NCI-H524 (cell line): ENCODE measurements at regions not wholly inside any gene's neighbourhood (a gene's known extent, or its start where the extent isn't known, plus 50 kb on each side); places are given as distances from the start of the nearest gene placed in this dataset.

Experiments used
- DNase-seq, 2 experiments: peaks; one replicate each; lab custom pipeline; 2025; lab: John Stamatoyannopoulos, UW

DNA sequence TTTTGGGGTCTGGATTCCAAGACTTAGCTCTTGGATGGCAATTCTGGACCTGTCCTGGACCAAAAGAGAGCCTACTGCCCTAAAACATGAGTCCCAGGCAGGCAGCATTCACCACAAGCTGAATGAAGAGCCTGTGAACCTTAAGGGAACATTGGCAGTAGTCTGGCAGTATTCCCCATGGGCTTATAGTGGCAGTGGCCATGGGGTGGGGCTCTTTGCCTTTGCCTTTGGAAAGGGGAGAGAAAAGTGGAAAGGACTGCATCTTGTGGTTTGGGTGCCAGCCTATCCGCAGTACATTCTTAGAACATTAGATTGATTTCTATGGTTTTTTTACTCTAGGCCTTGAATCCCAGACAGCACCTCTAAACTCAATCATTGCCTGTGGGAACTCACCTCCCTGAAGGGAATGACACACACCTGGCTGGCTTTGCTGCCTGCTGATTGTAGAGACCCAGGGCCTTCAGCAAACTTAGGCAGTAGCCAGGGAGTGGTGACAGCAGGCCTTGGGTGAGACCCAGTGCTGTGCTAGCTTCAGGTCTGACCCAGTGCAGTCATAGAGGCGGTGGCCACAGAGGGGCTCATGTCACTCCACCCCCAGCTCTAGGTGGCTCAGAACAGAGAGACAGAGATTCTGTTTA lies 216.3 kb downstream of the CETN3 start:
- DNase-seq, result no peak

DNA sequence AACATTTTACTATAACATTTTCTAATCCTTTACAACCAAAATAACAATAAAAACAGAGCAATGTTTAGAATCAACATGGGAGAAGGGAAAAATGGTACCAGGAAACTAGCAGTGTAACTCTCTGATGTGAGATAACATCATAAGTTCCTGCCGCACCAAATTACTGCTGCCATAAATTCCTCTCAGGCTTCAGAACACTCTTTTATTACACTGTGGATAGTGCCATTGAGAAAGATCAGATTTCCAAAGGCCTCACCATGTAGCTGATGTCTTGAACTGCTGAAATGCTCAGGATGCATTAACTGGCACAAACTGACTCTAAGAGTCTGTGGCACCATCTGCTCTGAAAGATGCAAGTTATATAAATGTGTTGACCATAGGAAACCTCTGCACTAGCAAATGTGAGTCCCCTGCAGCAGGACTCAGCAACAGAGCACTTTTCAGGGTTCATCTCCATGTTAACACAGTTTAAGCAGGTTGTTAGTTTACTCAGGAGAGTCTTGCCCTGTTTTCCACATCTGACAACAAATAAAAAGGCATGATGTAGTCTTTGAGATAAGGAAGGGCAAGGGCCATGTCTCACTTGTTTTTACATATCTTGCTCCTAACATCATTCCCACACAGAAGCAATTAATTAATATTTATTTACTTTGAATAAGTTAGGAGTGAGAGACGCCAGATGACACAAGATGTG lies 218.1 kb downstream of the CETN3 start:
- peak; percentile 17 to 75 for DNase-seq

DNA sequence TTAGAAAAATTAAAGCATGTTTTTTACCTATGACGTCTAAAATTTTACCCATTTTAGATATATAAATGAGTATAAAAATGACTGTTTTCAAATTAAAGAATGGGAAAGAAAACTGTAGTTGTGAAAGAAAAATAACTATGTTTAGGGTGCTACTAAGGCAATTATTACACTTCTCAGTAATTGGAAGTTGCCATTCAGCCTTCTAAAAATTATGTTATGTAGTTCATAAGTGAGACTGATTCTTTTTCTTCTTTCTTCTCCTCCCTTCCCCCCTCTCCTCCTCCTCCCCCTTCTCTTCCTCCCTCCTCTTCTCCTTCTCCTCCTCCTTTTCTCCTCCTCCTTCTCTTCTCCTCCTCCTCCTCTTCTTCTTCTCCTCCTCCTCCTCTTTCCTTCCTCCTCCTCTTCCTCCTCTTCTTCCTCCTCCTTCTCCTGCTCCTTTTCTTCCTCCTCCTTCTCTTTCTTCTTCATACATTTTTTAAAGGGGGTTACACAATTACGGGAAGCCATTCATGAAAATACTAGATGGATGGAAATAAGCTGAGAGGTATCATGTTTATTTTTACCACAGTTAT lies 223.6 kb downstream of the CETN3 start:
- no peak for DNase-seq

DNA sequence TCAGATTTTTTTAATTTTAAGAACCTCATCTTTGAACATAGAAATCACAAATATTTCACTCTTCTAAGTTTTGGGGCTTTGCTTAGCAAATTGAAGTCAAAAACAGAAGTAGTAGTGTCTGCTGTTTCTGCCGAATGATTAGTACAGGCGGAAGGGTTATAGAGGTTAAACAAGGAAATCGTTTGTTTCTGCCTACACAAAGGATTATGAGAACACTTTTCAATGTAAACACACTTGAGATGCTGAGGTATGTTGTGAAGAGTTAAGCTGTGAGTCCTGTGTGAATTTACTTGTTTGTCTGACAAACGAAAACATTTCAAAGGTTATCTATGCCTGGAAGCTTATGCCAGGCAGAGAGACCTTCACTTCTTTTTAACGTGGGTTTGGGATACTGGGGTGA lies 224.8 kb downstream of the CETN3 start:
- DNase-seq, result no peak

DNA sequence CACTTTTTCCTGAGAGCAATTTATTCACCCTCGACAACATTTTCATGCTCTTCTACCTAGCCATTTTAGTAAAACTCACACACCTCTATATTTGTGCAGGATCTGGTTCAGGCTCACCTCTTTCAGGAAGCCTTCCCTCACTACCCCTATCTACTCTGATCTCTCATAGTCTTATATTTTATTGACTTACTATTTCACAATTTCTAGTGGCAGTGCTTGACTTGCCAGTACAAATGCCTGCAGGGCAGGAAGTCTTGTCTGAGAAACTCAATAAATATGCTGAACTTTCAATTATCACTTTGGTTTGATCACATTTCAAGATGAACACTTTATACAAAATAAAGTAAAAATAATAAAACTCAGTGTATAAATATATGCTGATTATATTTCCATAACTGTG lies 226.8 kb downstream of the CETN3 start:
- no peak for DNase-seq

DNA sequence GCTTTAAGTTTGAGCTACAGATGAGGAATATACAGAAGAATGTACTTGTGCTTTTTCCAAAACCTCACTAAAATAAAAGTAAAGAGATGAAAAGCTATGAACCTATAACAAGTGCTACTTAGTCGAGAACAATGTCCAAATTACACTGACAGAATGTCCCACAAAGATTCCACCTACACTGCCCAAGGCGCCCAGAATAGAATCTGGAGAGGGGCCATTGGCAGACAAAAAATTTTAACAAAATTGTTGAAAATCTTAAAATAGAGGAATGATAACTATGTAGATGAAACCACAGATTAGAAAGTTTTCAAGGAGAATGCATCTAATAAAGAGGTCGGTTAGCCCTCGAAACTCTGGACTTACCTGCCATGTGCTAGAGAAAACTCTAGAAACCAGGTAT lies 235.3 kb downstream of the CETN3 start:
- no peak for DNase-seq

DNA sequence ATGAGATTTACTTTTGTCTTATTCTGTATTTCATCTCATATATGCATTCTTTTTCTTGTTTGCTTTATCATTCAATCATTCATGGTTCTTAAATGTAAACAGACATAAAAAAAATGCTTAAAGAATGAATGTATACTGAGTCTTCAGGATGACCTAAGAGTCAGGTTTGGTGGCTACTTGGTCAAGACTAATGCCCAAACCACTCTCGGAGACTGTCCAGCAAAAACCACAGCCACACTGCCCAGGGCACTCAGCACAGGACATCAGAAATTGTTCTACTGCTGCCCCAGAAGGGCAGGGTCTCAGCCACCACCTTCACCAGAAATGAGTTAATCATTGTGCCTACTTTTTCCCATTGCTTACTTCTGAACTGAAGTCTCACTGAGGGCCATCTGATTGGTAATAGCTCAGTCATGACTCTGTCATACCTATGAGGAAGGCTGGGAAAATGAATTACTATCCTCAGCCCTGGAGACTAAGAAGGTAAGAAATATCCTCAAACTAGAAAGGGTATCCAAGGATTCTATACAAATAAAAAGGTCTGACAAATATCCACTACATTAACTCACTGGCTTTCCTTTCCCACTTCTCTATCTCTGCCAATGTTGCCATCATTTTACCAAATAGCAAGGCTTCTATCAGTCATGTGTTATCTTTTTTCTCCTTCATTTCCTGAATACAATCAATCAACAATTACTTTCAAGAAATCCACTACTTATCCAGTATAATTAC lies 236.1 kb downstream of the CETN3 start:
- DNase-seq, result no peak

DNA sequence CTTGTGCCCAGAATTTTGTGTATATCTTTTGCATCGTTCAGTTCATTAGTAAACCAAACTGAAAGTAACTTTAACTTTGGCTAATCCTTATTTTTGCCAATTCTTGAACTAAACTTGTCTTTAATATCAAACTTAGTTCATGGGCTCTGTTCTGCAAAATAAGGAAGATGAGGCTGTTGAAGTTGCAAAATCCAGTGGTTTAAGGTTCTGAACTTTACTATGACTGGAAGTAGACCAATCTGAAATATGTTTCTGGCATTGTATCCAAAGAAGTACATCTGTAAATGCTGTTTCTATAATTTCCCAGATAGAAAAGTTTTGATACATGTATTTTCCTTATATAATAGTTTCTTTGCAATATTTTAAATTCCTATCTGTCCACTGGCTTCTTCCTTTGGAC lies 238.1 kb downstream of the CETN3 start:
- no peak for DNase-seq

DNA sequence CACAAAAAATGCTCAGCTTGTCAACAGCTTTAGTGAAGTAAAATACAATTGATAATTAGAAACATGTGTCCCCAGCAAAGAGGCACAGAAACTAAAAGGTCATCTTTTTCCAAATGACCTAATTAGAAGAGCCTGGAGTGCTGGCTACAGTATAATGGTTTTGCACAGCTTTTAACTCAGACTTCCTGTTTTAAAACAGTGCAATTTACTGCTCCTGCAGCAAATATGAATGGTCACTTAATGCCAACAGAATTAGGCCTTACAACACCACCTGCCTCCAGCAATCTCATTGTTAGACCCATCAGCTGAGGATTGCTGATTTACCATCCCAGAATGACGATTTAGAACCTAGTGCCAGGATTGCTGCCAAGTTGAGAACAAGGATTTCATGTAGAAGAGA lies 239.3 kb downstream of the CETN3 start:
- no peak for DNase-seq

DNA sequence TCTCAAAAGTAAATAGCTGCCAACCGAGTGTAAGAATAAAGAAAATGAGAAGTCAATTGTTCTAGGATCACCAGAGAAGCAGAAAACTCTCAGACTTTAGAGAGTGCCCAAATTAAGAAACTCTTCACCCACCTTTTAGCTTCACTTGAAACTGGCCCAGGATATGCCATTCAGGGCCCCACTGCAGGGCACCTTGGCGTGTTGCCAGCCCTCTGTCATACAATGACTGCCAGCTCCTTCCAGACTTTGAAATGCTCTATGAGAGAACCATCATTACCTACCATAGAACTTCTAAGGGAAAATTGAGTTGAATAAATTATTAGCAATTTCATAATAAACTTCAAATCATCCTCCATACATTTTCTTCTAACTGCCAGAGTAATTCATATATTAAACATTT lies 240.5 kb downstream of the CETN3 start:
- peak; percentile 65 to 81 for DNase-seq

DNA sequence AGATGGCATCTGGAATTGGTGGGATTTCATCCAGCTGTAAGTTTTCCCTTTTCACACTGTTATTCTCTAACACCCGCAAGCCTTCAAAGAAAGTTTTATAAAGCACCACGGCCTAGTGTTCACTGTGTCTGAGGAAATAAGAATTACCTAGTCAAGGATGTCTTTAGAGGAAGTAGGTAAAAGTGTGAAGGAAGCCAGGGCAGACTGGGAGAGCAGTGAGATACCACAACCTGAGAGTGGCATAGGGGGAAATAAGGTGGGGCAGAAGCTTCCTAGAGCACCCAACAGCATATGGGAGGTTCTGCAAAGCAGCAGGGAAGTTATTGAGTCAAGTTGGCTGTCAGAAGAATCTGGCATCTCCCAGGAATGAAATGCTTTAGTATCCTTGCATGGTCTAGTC lies 241.2 kb downstream of the CETN3 start:
- DNase-seq, result peak in 1 of 2 experiments; percentile 50

DNA sequence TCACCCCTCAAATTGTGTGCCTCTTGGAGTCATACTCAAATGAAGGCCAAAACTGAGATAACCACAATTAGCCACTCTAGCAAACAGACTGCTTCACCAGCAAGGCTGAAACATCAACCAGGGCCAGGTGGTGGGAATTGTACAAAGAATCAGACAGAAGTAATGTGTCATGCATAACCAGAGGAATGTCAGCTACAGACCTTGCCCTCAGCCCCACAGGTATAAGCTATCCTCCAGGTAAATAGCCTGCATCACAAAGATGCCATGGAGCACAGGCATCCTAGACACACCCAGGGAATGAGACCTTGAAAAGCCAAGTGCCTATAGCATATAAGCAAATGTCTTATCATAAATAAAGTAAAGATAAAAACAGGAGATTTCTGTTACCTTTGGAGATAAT lies 242.7 kb downstream of the CETN3 start:
- DNase-seq, result no peak

DNA sequence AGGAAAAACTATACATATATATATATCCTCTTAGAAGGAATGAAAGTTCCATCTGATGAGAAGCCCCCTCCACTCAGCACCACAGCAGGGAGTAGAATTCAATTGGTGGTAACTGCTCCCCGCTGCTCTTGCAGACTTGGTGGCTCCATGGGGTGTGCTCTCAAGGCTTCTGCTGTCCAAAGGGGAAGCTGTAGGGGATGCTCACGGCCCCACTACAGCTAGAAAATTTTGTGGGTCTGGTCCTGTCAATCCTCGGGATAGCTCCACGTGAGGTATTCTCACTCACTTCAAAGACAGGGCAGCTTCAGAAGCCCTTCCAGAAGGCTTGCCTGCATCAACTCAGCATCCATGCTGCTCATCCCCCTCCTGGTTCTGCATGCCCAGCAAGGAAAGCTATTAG lies 247.2 kb downstream of the CETN3 start:
- DNase-seq, result no peak

DNA sequence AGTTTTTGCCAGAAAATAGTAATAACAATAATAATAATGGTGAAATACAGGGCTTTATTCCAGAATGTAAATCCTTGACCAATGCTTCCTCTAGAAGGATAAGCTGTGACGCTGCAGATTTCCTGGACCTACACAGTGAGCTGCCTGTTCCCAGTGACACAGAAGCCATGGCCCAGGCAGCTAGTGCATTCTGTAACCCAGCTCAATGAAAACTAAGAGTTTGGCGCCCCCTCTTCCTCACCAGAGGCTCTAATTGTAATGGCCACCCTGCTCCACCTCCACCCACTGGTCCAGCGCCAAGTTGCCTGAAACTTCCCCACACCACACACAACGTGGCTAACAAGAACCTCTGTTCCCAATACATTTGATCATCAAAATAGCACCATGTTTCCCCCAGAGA lies 248.1 kb downstream of the CETN3 start:
- peak in 1 of 2 experiments; percentile 23 for DNase-seq

DNA sequence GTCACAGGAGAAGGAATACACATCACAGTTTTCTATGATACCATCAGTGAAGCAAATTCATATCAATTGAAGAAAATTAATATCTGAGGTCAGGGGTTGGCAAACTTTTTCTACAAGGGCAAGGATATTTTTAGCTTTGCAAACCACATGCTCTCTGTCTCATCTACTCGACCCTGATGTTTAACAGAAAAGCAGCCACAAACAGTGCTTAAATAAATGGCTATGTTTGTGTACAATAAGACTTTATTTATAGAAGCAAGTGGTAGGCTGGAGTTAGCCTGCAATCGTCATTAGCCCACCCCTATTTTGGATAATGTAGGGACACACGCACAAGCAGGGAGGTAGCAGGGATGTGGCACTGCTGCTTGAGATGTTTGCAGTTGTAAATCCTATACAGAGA lies 251.4 kb downstream of the CETN3 start:
- DNase-seq, result no peak

DNA sequence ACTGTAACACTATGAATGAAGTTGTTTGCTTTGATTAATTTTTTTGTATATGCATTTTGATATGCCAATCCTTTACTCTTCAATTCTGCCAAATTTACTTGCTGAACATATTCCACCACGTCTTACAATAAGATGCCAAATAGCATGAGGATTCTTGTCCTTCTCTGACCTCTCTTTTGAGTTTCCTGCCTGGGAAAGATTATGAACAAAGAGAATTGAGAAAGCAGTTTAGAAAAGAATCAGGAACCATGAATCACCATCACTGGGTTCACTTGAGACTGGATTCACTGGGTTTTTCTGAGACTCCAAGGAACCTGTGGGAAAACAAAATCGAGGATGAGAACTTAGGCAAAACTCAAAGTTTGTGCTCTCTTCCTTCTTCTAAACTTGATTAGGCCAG lies 256.5 kb downstream of the CETN3 start:
- no peak for DNase-seq

DNA sequence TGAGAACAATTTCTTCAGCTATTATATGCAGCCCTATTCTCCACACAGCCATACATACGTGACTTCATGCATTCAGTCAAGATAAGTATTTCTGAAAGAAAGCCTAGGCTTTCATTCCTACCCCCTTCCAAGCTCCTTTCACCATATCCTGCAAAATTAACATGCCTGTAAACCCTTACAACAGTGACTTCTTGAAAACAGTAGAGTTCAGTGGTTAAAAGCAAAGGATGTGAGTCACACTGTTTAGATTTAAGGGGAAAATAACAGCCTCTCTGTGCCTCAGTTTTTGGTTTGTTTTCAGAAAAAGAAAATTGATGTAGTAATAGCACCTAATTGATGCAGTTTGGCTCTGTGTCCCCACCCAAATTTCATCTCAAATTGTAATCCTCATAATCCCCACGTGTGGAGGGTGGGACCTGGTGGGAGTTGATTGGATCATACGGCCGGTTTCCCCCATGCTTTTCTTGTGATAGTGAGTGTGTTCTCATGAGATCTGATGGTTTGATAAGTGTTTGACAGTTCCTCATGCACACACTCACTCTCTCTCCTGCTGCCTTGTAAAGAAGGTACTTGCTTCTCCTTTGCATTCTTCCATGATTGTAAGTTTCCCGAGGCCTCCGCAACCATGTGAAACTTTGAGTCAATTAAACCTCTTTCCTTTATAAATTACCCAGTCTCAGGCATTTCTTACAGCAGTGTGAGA lies 264.8 kb downstream of the CETN3 start:
- no peak for DNase-seq

DNA sequence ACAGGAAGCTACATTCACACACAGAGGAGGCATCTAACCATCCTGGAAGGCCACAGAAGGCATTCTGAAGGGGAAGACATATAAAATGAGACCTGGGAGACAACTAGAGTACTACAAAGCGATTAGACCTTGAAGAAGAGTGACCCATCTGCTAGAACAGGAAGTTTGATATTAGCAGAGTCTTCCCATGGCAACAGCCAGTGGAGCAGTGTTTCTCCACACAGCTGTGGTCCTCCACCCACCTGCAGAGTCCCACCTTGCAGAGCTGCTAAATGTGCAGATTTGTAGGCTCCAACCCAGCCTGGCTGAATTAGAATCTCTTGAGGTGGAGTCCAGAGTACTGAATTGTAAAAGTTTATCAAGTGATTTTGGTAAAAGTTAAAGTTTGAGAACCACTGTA lies 267.0 kb downstream of the CETN3 start:
- no peak for DNase-seq

DNA sequence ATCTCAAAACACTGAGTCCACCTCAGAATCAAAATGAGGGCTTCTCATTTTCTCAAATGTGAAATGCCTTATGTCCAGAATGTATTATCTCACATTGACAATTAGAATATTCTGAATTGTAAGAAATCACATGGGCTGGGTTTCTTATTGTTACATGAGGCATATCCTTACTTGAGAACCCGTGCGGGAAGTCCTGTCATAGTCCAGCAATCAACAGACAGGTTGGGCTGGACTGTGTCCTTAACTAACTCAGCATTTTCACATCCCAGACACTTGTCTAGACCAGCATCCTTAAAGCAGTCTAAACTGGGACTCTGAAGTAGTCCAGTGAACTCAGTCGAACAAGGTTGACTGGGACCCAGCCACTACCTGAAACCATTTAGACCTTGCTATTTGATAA lies 267.6 kb downstream of the CETN3 start:
- no peak for DNase-seq

DNA sequence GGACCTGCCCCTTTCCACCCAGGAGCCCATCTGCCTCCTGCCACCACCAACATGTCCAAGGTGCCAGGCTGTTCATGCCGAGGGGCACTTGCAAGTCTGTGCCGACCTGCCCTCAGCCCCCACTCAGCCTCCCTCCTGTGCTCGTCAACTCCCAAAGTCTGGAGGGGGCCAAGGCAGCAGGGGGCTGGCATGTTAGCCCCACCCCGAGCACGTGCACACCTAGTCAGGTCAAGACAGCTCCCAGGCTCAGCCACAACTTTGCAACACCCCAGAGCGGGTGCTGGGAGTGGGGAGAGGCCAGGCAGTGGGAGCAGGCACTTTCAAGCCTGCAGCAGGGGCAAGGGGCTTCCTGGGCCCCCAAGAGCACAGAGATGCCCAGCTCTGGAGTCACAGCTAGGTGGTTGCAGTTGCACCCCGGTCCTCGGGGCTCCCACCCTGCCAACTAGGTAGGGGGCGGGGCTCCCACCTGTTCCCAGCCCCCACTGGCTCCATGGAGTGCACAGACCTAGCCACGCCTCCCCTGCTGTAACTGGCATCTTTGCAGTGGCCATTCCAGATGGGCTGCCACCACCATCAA lies 272.5 kb downstream of the CETN3 start:
- no peak for DNase-seq

DNA sequence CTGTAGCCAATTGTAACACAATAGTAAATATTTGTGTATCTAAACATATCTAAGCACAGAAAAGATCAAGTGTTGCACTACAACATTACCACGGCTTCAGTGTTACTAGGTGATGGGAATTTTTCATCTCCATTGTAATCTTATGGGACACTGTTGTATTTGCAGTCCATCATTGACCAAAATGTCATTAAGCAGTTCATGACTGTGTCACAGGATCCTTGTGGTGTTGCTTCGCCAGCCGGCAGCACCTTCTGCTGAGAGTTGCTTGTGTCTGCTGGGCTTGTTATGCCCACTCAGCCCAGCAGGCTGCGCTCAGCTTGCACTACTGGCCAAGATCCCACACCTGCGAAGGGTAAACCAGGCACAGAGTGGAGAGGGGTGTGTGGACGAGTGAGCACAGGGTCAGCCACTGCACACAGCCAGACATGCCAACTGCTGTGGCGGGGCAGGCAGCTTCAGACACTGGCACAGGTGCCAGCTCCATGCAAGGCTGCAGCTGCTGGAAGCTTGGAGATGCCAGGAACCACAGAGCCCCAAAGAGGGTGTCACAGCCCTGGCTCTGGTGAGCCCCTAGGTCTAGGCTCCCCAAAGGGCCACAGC lies 273.7 kb downstream of the CETN3 start:
- DNase-seq, result no peak

DNA sequence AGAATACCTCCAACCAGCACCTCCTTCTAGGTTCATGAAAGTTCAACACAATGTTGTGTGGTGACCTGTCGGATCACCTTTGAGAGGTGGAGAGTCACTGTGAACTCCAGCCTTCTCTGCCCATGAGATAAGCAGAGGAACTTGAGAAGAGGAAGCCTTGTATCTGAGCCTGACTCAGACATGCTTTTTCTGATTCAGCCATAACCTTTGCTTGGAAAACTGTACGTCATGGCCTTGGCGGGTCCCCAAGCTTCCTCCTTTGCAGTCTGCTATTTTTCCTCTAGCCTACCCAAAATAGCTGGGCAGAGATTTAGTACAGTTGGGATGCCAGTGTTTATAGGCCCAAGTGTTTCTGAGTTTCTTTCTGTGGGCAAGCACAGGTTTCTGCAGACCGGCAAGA lies 274.7 kb downstream of the CETN3 start:
- DNase-seq, result no peak
